Chondrocyte (in vitro differentiated cells): ENCODE measurements at regions not wholly inside any gene's neighbourhood (a gene's known extent, or its start where the extent isn't known, plus 50 kb on each side); places are given as distances from the start of the nearest gene placed in this dataset.

Source experiments
- DNase-seq: peaks from one replicate; pipeline ENCODE4 v3.0.0; 2021; ENCODE audit warnings: mixed read lengths, low spot score
- H3K27ac Mint-ChIP-seq: one replicate; pipeline ENCODE4 v1.8.0; 2021; ENCODE audit warnings: mild to moderate bottlenecking, moderate library complexity, mixed read lengths; ENCODE audit not compliant: unreplicated experiment
- H3K27me3 Mint-ChIP-seq: 2 replicates; pipeline ENCODE4 v1.8.0; 2021; ENCODE audit warnings: low read depth, mixed read lengths
- H3K36me3 Mint-ChIP-seq: 2 replicates; pipeline ENCODE4 v1.8.0; 2021; ENCODE audit warnings: low read depth, mixed read lengths
- H3K4me1 Mint-ChIP-seq: 2 replicates; pipeline ENCODE4 v1.8.0; 2021; ENCODE audit warnings: low read depth, mild to moderate bottlenecking, mixed read lengths
- H3K4me3 Mint-ChIP-seq: one replicate; pipeline ENCODE4 v1.8.0; 2021; ENCODE audit warnings: mild to moderate bottlenecking, moderate library complexity, mixed read lengths; ENCODE audit not compliant: unreplicated experiment
- H3K9me3 Mint-ChIP-seq: 2 replicates; pipeline ENCODE4 v1.8.0; 2021; ENCODE audit warnings: low read depth, mixed read lengths
- TF ChIP-seq, protein P1 (sequence below): fragments of 200-600 bp; sonication (generic); IDR thresholded peaks from 2 replicates; pipeline ENCODE4 v1.5.0; 2021; ENCODE audit warnings: antibody characterized with exemption, mild to moderate bottlenecking, moderate library complexity

DNA sequence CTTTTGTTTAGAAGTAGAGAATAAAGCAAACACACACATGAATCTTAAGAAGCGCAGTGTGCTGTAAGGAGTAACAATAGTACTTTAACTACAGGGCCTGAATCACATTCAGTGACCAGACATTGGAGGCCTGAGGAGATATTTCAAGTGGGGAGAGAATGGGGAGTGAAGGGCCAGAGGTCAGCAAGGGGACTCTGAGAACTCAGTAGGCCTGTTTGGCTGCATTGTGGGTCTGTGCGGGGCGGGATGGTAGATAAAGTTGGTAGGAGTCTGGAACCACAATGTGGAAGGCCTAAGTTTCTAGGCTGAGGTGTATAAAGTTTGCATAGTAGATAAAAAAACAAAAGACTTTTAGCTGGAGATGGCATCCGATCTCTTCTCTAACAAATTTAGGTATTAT, 52.7 kb upstream of the WLS start:
- TF ChIP-seq, protein P1, sequence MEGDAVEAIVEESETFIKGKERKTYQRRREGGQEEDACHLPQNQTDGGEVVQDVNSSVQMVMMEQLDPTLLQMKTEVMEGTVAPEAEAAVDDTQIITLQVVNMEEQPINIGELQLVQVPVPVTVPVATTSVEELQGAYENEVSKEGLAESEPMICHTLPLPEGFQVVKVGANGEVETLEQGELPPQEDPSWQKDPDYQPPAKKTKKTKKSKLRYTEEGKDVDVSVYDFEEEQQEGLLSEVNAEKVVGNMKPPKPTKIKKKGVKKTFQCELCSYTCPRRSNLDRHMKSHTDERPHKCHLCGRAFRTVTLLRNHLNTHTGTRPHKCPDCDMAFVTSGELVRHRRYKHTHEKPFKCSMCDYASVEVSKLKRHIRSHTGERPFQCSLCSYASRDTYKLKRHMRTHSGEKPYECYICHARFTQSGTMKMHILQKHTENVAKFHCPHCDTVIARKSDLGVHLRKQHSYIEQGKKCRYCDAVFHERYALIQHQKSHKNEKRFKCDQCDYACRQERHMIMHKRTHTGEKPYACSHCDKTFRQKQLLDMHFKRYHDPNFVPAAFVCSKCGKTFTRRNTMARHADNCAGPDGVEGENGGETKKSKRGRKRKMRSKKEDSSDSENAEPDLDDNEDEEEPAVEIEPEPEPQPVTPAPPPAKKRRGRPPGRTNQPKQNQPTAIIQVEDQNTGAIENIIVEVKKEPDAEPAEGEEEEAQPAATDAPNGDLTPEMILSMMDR = no peak
- Mint-ChIP-seq H3K27me3 (no peaks in the 10 kb centered on the region), H3K4me3 (no peak overlapping the region), H3K4me1 (no peaks in the 10 kb centered on the region), H3K9me3 (no peaks in the 10 kb centered on the region), H3K36me3 (no peaks in the 10 kb centered on the region), H3K27ac (no peak overlapping the region)
- no peak for DNase-seq

DNA sequence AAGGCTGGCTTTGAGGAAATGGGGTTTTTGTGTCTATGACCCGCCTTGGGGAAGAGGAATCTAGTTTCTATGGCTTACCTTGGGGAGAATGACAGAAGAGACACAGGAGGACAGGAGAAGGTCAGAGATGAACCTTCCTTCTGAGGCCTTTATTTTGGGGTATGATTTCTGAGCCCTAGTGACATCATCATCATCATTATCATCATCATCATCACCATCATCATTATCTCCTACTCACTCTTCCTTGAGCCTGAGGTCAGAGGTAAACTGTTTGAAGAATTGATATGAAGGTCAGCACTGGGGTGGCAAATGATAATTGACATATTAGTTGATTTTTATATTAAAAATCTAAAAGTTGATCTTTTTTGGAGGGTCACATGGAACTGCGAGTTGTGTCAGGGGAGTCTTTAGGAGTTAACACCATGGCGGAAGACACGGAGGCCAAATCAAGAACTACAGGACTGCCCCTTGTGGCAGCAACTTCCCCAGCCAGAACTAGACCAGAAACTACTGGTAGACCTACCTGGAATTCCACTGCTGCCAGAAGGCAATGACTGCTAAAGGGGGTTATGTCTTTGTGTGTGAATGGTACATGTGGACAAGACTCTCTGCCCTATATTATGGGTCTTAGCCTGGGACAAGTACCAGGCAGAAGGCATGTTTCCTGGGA, 49.8 kb upstream of the WLS start:
- Mint-ChIP-seq H3K4me1 (no peaks in the 10 kb centered on the region), H3K27me3 (no peaks in the 10 kb centered on the region), H3K36me3 (no peaks in the 10 kb centered on the region), H3K9me3 (no peaks in the 10 kb centered on the region), H3K27ac (no peak overlapping the region), H3K4me3 (no peak overlapping the region)
- TF ChIP-seq, protein P1 = no peak
- DNase-seq = no peak
